GM19035 (cell line): ENCODE measurements at regions not wholly inside any gene's neighbourhood (a gene's known extent, or its start where the extent isn't known, plus 50 kb on each side); places are given as distances from the start of the nearest gene placed in this dataset.
"Not testable (repeated sequence)": the region's sequence is repeated elsewhere in the genome, so short reads cannot be mapped to it uniquely, and the experiment has no call there.

Source experiments
- ATAC-seq: cut with Tn5 transposase; IDR thresholded peaks from one replicate; pipeline ENCODE4 v1.9.1; 2021; ENCODE audit not compliant: unreplicated experiment

GRCh38 chr18:46179306-46179705, 75.1 kb downstream of the HAUS1 start:
- ATAC-seq: no peak

GRCh38 chr18:46182633-46183358, 78.6 kb downstream of the HAUS1 start:
- ATAC-seq: no peak

GRCh38 chr18:46184296-46184695, 80.1 kb downstream of the HAUS1 start:
- not testable (repeated sequence) for ATAC-seq

GRCh38 chr18:46184727-46185126, 80.5 kb downstream of the HAUS1 start:
- ATAC-seq: no peak

- ATAC-seq: no peak
Measured at GRCh38 chr18:46190667-46191066, 86.5 kb downstream of the HAUS1 start.

- no peak for ATAC-seq
Measured at GRCh38 chr18:46196627-46197243, 92.5 kb downstream of the HAUS1 start.

- ATAC-seq: no peak
Measured at GRCh38 chr18:46199515-46200147, 95.4 kb downstream of the HAUS1 start.

GRCh38 chr18:46200178-46201055, 96.2 kb downstream of the HAUS1 start:
- not testable (repeated sequence) for ATAC-seq

- no peak for ATAC-seq
Measured at GRCh38 chr18:46204143-46204542, 100.0 kb downstream of the HAUS1 start.

- ATAC-seq: no peak
Measured at GRCh38 chr18:46207985-46208384, 103.8 kb downstream of the HAUS1 start.

GRCh38 chr18:46209161-46209560, 105.0 kb downstream of the HAUS1 start:
- ATAC-seq: no peak

GRCh38 chr18:46211816-46212215, 107.6 kb downstream of the HAUS1 start:
- no peak for ATAC-seq

- no peak for ATAC-seq
Measured at GRCh38 chr18:46212398-46212797, 108.2 kb downstream of the HAUS1 start.

GRCh38 chr18:46213295-46213694, 109.1 kb downstream of the HAUS1 start:
- ATAC-seq: no peak

- no peak for ATAC-seq
Measured at GRCh38 chr18:46214435-46214834, 110.2 kb downstream of the HAUS1 start.

GRCh38 chr18:46215902-46216723, 111.9 kb downstream of the HAUS1 start:
- ATAC-seq: no peak

- no peak for ATAC-seq
Measured at GRCh38 chr18:46220116-46220515, 115.9 kb downstream of the HAUS1 start.

- no peak for ATAC-seq
Measured at GRCh38 chr18:46222093-46222492, 117.9 kb downstream of the HAUS1 start.

- no peak for ATAC-seq
Measured at GRCh38 chr18:46222710-46223360, 118.7 kb downstream of the HAUS1 start.
